SK-N-SH (cell line): ENCODE measurements at regions not wholly inside any gene's neighbourhood (a gene's known extent, or its start where the extent isn't known, plus 50 kb on each side); places are given as distances from the start of the nearest gene placed in this dataset.

Experiments used
- CTCF ChIA-PET: fragments of 300-600, 350-600 bp; formaldehyde crosslinking; extraction: SDS; loops from one replicate; lab custom pipeline; 2021; lab: Yijun Ruan, JAX
- POLR2A ChIA-PET: fragments of 350-600 bp; sonication (Branson Sonifier 250); formaldehyde crosslinking; extraction: SDS; loops from one replicate; lab custom pipeline; 2020; ENCODE audit warnings: antibody characterized with exemption, inconsistent platforms; lab: Yijun Ruan, JAX
- DNase-seq: peaks from one replicate; pipeline ENCODE4 v3.0.0; 2012
- H2AFZ ChIP-seq: fragments of 200-600 bp; sonication (generic); 2 replicates; pipeline ENCODE4 v1.8.1; 2016; ENCODE audit warnings: antibody characterized with exemption, mild to moderate bottlenecking, low read depth
- H3F3A ChIP-seq: fragments of 200-600 bp; sonication (generic); replicated peaks from 2 replicates; pipeline ENCODE3; 2016; ENCODE audit warnings: antibody characterized with exemption, mild to moderate bottlenecking; ENCODE audit not compliant: insufficient read depth
- H3K27ac ChIP-seq, 2 experiments: fragments of 200-500 bp in 1 of 2; fragments of 200-600 bp in 1 of 2; sonication (Bioruptor generic) in 1 of 2; sonication (generic), shearing (Covaris generic) in 1 of 2; 2 replicates each; pipeline versions ENCODE4 v1.5.1 to v1.6.1; 2014 to 2016; ENCODE audit warnings: low read depth in 2 of 2, inconsistent platforms in 1 of 2, low read length in 1 of 2, mild to moderate bottlenecking in 1 of 2, mixed read lengths in 1 of 2
- H3K27me3 ChIP-seq: fragments of 200-600 bp; sonication (generic), shearing (Covaris generic); 2 replicates; pipeline ENCODE4 v1.6.1; 2016; ENCODE audit warnings: mixed run types; ENCODE audit not compliant: insufficient read depth
- H3K36me3 ChIP-seq, 2 experiments: fragments of 200-500 bp in 1 of 2; fragments of 200-600 bp in 1 of 2; sonication (Bioruptor generic) in 1 of 2; sonication (generic) in 1 of 2; replicated peaks in 1 of 2; 2 replicates each; pipeline versions ENCODE3 to v1.5.1; 2014 to 2016; ENCODE audit warnings: low read length in 1 of 2, mild to moderate bottlenecking in 1 of 2; ENCODE audit not compliant: insufficient read depth in 2 of 2, control insufficient read depth in 1 of 2
- H3K4me1 ChIP-seq, 2 experiments: fragments of 200-500 bp in 1 of 2; fragments of 200-600 bp in 1 of 2; sonication (Bioruptor generic) in 1 of 2; sonication (generic), shearing (Covaris generic) in 1 of 2; 2 replicates each; pipeline versions ENCODE4 v1.5.1 to v1.6.1; 2014 to 2016; ENCODE audit warnings: low read depth in 1 of 2, low read length in 1 of 2, mixed run types in 1 of 2; ENCODE audit not compliant: insufficient read depth in 2 of 2, control insufficient read depth in 1 of 2
- H3K4me2 ChIP-seq: fragments of 200-600 bp; sonication (generic), shearing (Covaris generic); 2 replicates; pipeline ENCODE4 v1.6.1; 2017; ENCODE audit warnings: mixed run types
- H3K4me3 ChIP-seq, 2 experiments: fragments of 200-500 bp in 1 of 2; fragments of 200-600 bp in 1 of 2; sonication (Bioruptor generic) in 1 of 2; sonication (generic), shearing (Covaris generic) in 1 of 2; 2 replicates each; pipeline versions ENCODE4 v1.5.1 to v1.8.1; 2014 to 2016; ENCODE audit warnings: low read depth in 2 of 2, inconsistent platforms in 1 of 2, low read length in 1 of 2, mild to moderate bottlenecking in 1 of 2, mixed read lengths in 1 of 2, moderate library complexity in 1 of 2
- H3K79me2 ChIP-seq: fragments of 200-600 bp; sonication (generic); 2 replicates; pipeline ENCODE4 v1.8.1; 2017; ENCODE audit warnings: mild to moderate bottlenecking; ENCODE audit not compliant: insufficient read depth
- H3K9ac ChIP-seq: fragments of 200-600 bp; sonication (generic); 2 replicates; pipeline ENCODE4 v1.6.1; 2017; ENCODE audit warnings: mixed run types
- H3K9me2 ChIP-seq: fragments of 200-600 bp; sonication (generic); 2 replicates; pipeline ENCODE4 v1.6.1; 2017; ENCODE audit warnings: mixed run types
- H3K9me3 ChIP-seq: fragments of 200-600 bp; sonication (generic); 2 replicates; pipeline ENCODE4 v1.6.1; 2017; ENCODE audit warnings: mixed run types, mild to moderate bottlenecking, moderate library complexity
- H4K20me1 ChIP-seq: fragments of 200-600 bp; sonication (generic); 2 replicates; pipeline ENCODE4 v1.6.1; 2017; ENCODE audit warnings: mild to moderate bottlenecking, mixed run types; ENCODE audit not compliant: insufficient read depth
- CHD2 ChIP-seq: fragments of 150-350 bp; IDR thresholded peaks from 2 replicates; pipeline ENCODE4 v1.6.1; 2018; ENCODE audit warnings: low read length; ENCODE audit not compliant: partially characterized antibody
- MXI1 ChIP-seq: IDR thresholded peaks from 2 replicates; pipeline ENCODE4 v1.6.1; 2012; ENCODE audit warnings: mild to moderate bottlenecking, low read depth, low read length, improper control_type of control experiment
- NFIC ChIP-seq: IDR thresholded peaks from 2 replicates; pipeline ENCODE4 v1.4.0; 2012; ENCODE audit warnings: borderline replicate concordance
- POLR2AphosphoS5 ChIP-seq: IDR thresholded peaks from 2 replicates; pipeline ENCODE4 v1.6.1; 2012; ENCODE audit warnings: low read depth, low read length
- RAD21 ChIP-seq: IDR thresholded peaks from 2 replicates; pipeline ENCODE4 v1.6.1; 2012; ENCODE audit warnings: mild to moderate bottlenecking, low read length
- SIN3A ChIP-seq: IDR thresholded peaks from 2 replicates; pipeline ENCODE4 v1.6.1; 2012; ENCODE audit warnings: low read depth, mild to moderate bottlenecking, low read length, moderate library complexity, borderline replicate concordance
- TEAD4 ChIP-seq: IDR thresholded peaks from 2 replicates; pipeline ENCODE4 v1.4.0; 2012; ENCODE audit warnings: mild to moderate bottlenecking, borderline replicate concordance; ENCODE audit not compliant: insufficient read depth
- YY1 ChIP-seq: IDR thresholded peaks from 2 replicates; pipeline ENCODE4 v1.4.0; 2012; ENCODE audit warnings: low read depth, mild to moderate bottlenecking
- WGBS: methylation state at CpG from one replicate; pipeline ENCODE4 v1.1.6; 2017; ENCODE audit warnings: low lambda C conversion rate; 5-methylcytosine and 5-hydroxymethylcytosine counted together
- TF ChIP-seq, protein P1 (sequence below): IDR thresholded peaks from 2 replicates; pipeline ENCODE4 v1.4.0; 2012; ENCODE audit warnings: low read depth
- TF ChIP-seq, protein P2 (sequence below): fragments of 150-350 bp; IDR thresholded peaks from 2 replicates; pipeline ENCODE4 v1.6.1; 2017; ENCODE audit warnings: antibody characterized with exemption, low read length, low read depth, borderline replicate concordance

DNA sequence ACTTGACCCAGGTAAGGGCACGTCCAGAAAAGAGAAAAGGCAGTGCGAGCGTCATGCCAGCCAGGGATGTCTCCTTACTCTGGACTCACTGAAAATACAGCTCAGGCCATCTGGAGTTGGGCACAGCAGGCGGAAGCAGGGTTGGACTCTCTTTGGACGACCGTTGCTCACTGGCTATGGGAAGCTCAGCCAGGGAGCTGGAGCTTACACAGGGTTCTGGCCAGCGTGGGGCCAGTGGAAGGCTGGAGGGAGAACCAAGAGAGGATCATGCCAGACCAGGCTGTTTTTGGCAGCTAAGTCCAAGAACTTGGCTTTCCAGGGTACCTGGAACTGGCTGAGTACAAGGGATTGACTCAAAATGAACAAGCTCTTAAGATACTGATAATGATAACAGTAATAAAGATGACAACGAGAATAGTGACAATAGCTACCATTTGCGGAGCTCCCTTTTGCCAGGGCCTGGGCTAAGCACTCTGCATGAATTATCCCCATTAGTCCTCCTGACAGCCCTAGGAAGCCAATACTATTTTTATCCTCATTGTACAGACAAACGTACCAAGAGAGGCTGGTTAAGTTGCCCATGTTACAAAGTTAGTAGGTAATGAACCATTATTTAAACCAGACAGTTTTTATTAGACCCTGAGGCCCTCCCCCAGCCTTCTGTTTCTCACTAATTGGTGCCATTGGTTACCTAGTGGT lies 177.6 kb downstream of the PTPN20 start:
- H3K36me3 ChIP-seq: no peaks in the 10 kb centered on the region
- H2AFZ ChIP-seq: no peak overlapping the region
- no peak overlapping the region for H3K4me3 ChIP-seq
- H3F3A ChIP-seq: no peaks in the 10 kb centered on the region
- no peak for TF ChIP-seq TEAD4
- no peak for TF ChIP-seq RAD21
- no peak for TF ChIP-seq POLR2AphosphoS5
- no peak for TF ChIP-seq YY1
- TF ChIP-seq NFIC: no peak
- no peak for TF ChIP-seq CHD2
- TF ChIP-seq, protein P1, sequence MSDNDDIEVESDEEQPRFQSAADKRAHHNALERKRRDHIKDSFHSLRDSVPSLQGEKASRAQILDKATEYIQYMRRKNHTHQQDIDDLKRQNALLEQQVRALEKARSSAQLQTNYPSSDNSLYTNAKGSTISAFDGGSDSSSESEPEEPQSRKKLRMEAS: no peak
- TF ChIP-seq MXI1: no peak
- TF ChIP-seq, all 33 proteins: peak for 0
- Histone ChIP-seq H4K20me1 (no peaks in the 10 kb centered on the region), H3K4me2 (no peak overlapping the region), H3K27me3 (no peaks in the 10 kb centered on the region), H3K27ac (no peak overlapping the region; a peak in 1 of 4 replicates), H3K4me1 (peaks cover 0 to 9% of the 10 kb centered on the region in 2 experiments; a peak in 1 of 4 replicates), H3K9ac (no peak overlapping the region), H3K9me2 (no peaks in the 10 kb centered on the region), H3K79me2 (no peaks in the 10 kb centered on the region), H3K9me3 (no peaks in the 10 kb centered on the region)
- no peak for DNase-seq
- POLR2A ChIA-PET: no interaction called here
- 33% methylated on average over 8 of the region's 10 CpGs for WGBS
- CTCF ChIA-PET: interaction anchor here (0.9 to 2.5 kb wide), 4 partner anchors 23 to 64 kb away, joined by 3 to 7 read pairs (median 4); no protein-coding TSS in a partner anchor

DNA sequence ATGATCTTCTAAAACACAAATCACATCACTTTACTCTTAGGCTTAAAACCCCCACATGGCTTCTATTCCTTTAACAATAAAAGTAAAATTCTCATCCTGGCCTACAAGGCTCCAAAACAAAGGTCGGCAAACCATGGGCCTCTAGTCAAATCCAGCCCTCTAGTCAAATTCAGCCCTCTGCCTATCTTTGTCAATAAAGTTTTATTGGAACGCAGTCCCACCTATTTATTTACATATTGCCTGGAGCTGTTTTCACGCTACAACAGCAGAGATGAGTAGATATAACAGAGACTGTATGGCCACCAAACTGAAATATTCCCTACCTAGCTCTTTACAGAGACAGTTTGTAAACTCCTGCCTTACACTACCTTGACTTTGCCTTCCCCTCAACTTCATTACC lies 178.8 kb downstream of the PTPN20 start:
- DNase-seq: no peak
- Histone ChIP-seq H3K36me3 (no peaks in the 10 kb centered on the region), H3K9me2 (no peaks in the 10 kb centered on the region), H3K79me2 (no peaks in the 10 kb centered on the region), H3F3A (no peaks in the 10 kb centered on the region), H3K27ac (no peak overlapping the region), H3K27me3 (no peaks in the 10 kb centered on the region), H3K9me3 (no peaks in the 10 kb centered on the region), H3K4me1 (peaks cover 0 to 9% of the 10 kb centered on the region in 2 experiments; a peak in 1 of 4 replicates), H3K4me2 (no peak overlapping the region), H4K20me1 (no peaks in the 10 kb centered on the region), H3K4me3 (no peak overlapping the region), H3K9ac (no peak overlapping the region)
- 27% methylated on average over 3 of the region's 3 CpGs for WGBS
- ChIA-PET CTCF (interaction anchor here (2.5 kb wide), 1 partner anchor 65 kb away, joined by 7 read pairs; no protein-coding TSS in a partner anchor), POLR2A (no interaction called here)
- TF ChIP-seq NFIC (no peak), SIN3A (no peak)
- TF ChIP-seq, protein P2, sequence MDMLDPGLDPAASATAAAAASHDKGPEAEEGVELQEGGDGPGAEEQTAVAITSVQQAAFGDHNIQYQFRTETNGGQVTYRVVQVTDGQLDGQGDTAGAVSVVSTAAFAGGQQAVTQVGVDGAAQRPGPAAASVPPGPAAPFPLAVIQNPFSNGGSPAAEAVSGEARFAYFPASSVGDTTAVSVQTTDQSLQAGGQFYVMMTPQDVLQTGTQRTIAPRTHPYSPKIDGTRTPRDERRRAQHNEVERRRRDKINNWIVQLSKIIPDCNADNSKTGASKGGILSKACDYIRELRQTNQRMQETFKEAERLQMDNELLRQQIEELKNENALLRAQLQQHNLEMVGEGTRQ: no peak
- TF ChIP-seq, all 33 proteins: peak for 0
- no peak overlapping the region for H2AFZ ChIP-seq
